ENCODE measurements at regions not wholly inside any gene's neighbourhood (a gene's known extent, or its start where the extent isn't known, plus 50 kb on each side); places are given as distances from the start of the nearest gene placed in this dataset.

- FAIRE-seq (no peak), DNase-seq (ENCODE audit: low read depth, low spot score) (no peak)
- Histone ChIP-seq H3K27ac (ENCODE audit: control insufficient read depth, insufficient read depth, low read length) (no peak overlapping the region), H3K36me3 (ENCODE audit: control insufficient read depth in 2 of 2, extremely low read depth in 1 of 2, insufficient read depth in 2 of 2, low read length in 2 of 2) (no peaks in the 10 kb centered on the region), H2AFZ (ENCODE audit: control insufficient read depth, low read length) (no peak overlapping the region), H3K9me3 (ENCODE audit: control insufficient read depth, low read depth, low read length) (no peaks in the 10 kb centered on the region), H3K9me1 (ENCODE audit: control insufficient read depth, extremely low read depth, insufficient read depth, low read length) (no peaks in the 10 kb centered on the region), H3K4me1 (ENCODE audit: control insufficient read depth, extremely low read depth, insufficient read depth, low read length) (no peaks in the 10 kb centered on the region), H4K20me1 (ENCODE audit: control insufficient read depth, extremely low read depth, insufficient read depth, low read length) (no peaks in the 10 kb centered on the region), H3K4me3 (ENCODE audit: control insufficient read depth in 2 of 3, extremely low read depth in 1 of 3, insufficient read depth in 2 of 3, low read depth in 1 of 3, low read length in 3 of 3) (no peak overlapping the region), H3K27me3 (ENCODE audit: control insufficient read depth, extremely low read depth, insufficient read depth, low read length) (no peaks in the 10 kb centered on the region), H3K79me2 (ENCODE audit: control insufficient read depth, insufficient read depth, low read length) (no peaks in the 10 kb centered on the region), H3K4me2 (ENCODE audit: control insufficient read depth, extremely low read depth, insufficient read depth, low read depth, low read length) (no peak overlapping the region), H3K9ac (ENCODE audit: control insufficient read depth, extremely low read depth, insufficient read depth, low read length) (no peak overlapping the region)
- TF ChIP-seq EZH2 (IDR thresholded peaks at IDR 0.05; ENCODE audit: low read length) (no peak), CTCF (optimal IDR thresholded peaks at IDR 0.05 in 1 of 3, IDR thresholded peaks at IDR 0.05 in 1 of 3, conservative IDR thresholded peaks at IDR 0.05 in 1 of 3; ENCODE audit: extremely low read depth in 1 of 3, insufficient read depth in 2 of 3, low read length in 3 of 3) (no peak)
- dilution Hi-C loops (cut with MboI; ENCODE audit: extremely low pct_ligation_motif_present, low sequenced_read_pairs): no loop called here
Observed at GRCh38 chrX:63963095-63963784, 178.2 kb upstream of the ARHGEF9 start.

DNA sequence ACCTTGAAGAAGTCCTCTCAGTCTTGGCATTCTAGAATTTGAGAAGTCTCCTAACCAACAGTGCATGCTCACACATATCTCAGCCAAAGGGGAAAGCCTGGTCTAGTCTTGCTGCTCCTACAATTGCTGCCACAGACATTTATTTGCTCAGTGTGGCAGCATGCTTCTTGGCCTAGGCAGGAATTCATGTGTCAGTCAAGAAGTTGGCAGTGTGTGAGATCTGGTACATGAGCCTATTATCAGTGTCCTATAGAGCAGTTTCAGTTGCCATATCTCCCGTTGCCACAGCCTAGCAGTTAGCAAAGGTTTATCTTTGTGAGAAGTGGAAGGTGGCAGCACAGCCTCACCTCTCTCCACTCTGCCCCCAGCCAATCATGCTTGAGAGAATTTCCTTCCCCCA is 176.9 kb upstream of the ARHGEF9 start:
- H3K9ac ChIP-seq (ENCODE audit: control insufficient read depth, extremely low read depth, insufficient read depth, low read length): no peak overlapping the region
- no peak overlapping the region for H3K27ac ChIP-seq (ENCODE audit: control insufficient read depth, insufficient read depth, low read length)
- H3K9me3 ChIP-seq (ENCODE audit: control insufficient read depth, low read depth, low read length): no peaks in the 10 kb centered on the region
- dilution Hi-C loops (cut with MboI; ENCODE audit: extremely low pct_ligation_motif_present, low sequenced_read_pairs): no loop called here
- H3K4me3 ChIP-seq (ENCODE audit: control insufficient read depth in 2 of 3, extremely low read depth in 1 of 3, insufficient read depth in 2 of 3, low read depth in 1 of 3, low read length in 3 of 3): no peak overlapping the region
- no peak overlapping the region for H2AFZ ChIP-seq (ENCODE audit: control insufficient read depth, low read length)
- H3K4me1 ChIP-seq (ENCODE audit: control insufficient read depth, extremely low read depth, insufficient read depth, low read length): no peaks in the 10 kb centered on the region
- DNase-seq (ENCODE audit: low read depth, low spot score) (no peak), FAIRE-seq (no peak)
- TF ChIP-seq CTCF (optimal IDR thresholded peaks at IDR 0.05 in 1 of 3, IDR thresholded peaks at IDR 0.05 in 1 of 3, conservative IDR thresholded peaks at IDR 0.05 in 1 of 3; ENCODE audit: extremely low read depth in 1 of 3, insufficient read depth in 2 of 3, low read length in 3 of 3): no peak
- TF ChIP-seq EZH2 (IDR thresholded peaks at IDR 0.05; ENCODE audit: low read length): no peak
- H3K9me1 ChIP-seq (ENCODE audit: control insufficient read depth, extremely low read depth, insufficient read depth, low read length): no peaks in the 10 kb centered on the region
- no peaks in the 10 kb centered on the region for H3K27me3 ChIP-seq (ENCODE audit: control insufficient read depth, extremely low read depth, insufficient read depth, low read length)
- H4K20me1 ChIP-seq (ENCODE audit: control insufficient read depth, extremely low read depth, insufficient read depth, low read length): no peaks in the 10 kb centered on the region
- no peaks in the 10 kb centered on the region for H3K36me3 ChIP-seq (ENCODE audit: control insufficient read depth in 2 of 2, extremely low read depth in 1 of 2, insufficient read depth in 2 of 2, low read length in 2 of 2)
- no peaks in the 10 kb centered on the region for H3K79me2 ChIP-seq (ENCODE audit: control insufficient read depth, insufficient read depth, low read length)
- H3K4me2 ChIP-seq (ENCODE audit: control insufficient read depth, extremely low read depth, insufficient read depth, low read depth, low read length): no peak overlapping the region

Measured in keratinocyte (primary cell).